ENCODE measurements at regions not wholly inside any gene's neighbourhood (a gene's known extent, or its start where the extent isn't known, plus 50 kb on each side); places are given as distances from the start of the nearest gene placed in this dataset.

DNA sequence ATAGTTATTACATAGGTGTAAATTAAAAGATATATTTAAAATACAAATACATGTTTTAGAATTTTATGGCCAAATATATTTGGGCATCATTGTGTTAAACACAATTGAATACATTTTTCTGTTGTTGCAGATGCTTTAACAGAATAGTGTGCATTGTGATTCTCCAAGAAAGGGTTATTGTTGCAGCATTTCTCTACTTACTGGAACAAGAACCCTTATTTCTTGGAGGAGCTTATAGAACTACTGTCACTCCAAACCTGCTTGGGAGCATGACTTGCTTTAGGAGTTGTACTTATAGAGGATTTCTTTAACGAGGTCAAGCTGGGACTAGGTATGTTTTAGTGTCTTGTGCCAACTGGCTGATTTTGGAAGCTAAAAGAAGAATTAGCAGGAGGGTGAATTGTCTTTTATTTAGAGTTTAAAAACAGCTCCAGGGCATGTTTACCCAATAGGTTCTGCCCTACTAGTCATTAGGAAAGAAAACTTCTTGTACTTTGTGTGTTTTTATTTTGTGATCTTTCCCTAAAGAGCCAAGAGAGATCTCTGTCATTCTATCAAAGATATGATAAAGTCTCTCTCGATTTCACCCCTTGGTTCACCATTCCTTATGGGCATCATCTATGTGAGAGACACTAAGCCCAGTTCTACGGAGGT lies 279.8 kb upstream of the SALL1 start:
- peaks cover 16% of the 10 kb centered on the region for H3K4me1 ChIP-seq (ENCODE audit: control insufficient read depth, insufficient read depth, low read length, unreplicated experiment)
- no peaks in the 10 kb centered on the region for H3K79me2 ChIP-seq (ENCODE audit: control insufficient read depth, insufficient read depth, low read length, unreplicated experiment)
- no peaks in the 10 kb centered on the region for H3K27me3 ChIP-seq (ENCODE audit: insufficient read depth, low read length)
- peak overlapping the region; percentile 77 for H2AFZ ChIP-seq (ENCODE audit: low read length, unreplicated experiment)
- no peaks in the 10 kb centered on the region for H3K36me3 ChIP-seq (ENCODE audit: insufficient read depth, low read length)
- no peak overlapping the region for H3K4me3 ChIP-seq (ENCODE audit: low read depth, low read length)
- H3K27ac ChIP-seq (ENCODE audit: low read depth, low read length): peak overlapping the region; percentile 15; the same call in 1 of the 2 replicates

DNA sequence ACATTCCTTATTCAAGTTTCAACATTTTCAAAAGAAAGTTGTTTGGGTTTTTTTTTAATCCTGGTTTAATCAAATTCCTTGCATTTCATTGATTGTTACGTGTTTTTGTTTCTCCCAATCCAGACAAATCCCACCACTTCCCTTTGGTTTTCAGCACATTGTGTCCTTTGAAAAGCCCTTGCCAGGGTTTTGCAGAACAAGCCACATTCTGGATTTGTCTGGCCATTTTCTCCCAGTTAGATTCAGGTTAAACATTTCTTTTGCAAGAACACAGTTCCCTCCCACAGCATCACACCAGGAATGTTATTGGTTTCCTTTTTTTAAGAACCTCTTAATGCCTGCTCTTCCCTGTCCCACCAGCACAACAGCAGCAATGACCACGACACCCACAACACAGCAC lies 278.0 kb upstream of the SALL1 start:
- H3K79me2 ChIP-seq (ENCODE audit: control insufficient read depth, insufficient read depth, low read length, unreplicated experiment): no peaks in the 10 kb centered on the region
- no peaks in the 10 kb centered on the region for H3K27me3 ChIP-seq (ENCODE audit: insufficient read depth, low read length)
- no peak overlapping the region for H3K4me3 ChIP-seq (ENCODE audit: low read depth, low read length)
- H3K4me1 ChIP-seq (ENCODE audit: control insufficient read depth, insufficient read depth, low read length, unreplicated experiment): peaks cover 16% of the 10 kb centered on the region
- no peaks in the 10 kb centered on the region for H3K36me3 ChIP-seq (ENCODE audit: insufficient read depth, low read length)
- H2AFZ ChIP-seq (ENCODE audit: low read length, unreplicated experiment): no peak overlapping the region
- no peak overlapping the region for H3K27ac ChIP-seq (ENCODE audit: low read depth, low read length)

GRCh38 chr16:51427085-51427484 lies 276.0 kb upstream of the SALL1 start:
- no peaks in the 10 kb centered on the region for H3K27me3 ChIP-seq (ENCODE audit: insufficient read depth, low read length)
- no peak overlapping the region for H3K27ac ChIP-seq (ENCODE audit: low read depth, low read length)
- H3K4me1 ChIP-seq (ENCODE audit: control insufficient read depth, insufficient read depth, low read length, unreplicated experiment): peaks cover 15% of the 10 kb centered on the region
- no peak overlapping the region for H2AFZ ChIP-seq (ENCODE audit: low read length, unreplicated experiment)
- H3K4me3 ChIP-seq (ENCODE audit: low read depth, low read length): no peak overlapping the region
- no peaks in the 10 kb centered on the region for H3K36me3 ChIP-seq (ENCODE audit: insufficient read depth, low read length)
- H3K79me2 ChIP-seq (ENCODE audit: control insufficient read depth, insufficient read depth, low read length, unreplicated experiment): no peaks in the 10 kb centered on the region

GRCh38 chr16:51426276-51426675 lies 275.2 kb upstream of the SALL1 start:
- no peak overlapping the region for H3K27ac ChIP-seq (ENCODE audit: low read depth, low read length)
- H3K36me3 ChIP-seq (ENCODE audit: insufficient read depth, low read length): no peaks in the 10 kb centered on the region
- peaks cover 7% of the 10 kb centered on the region for H3K4me1 ChIP-seq (ENCODE audit: control insufficient read depth, insufficient read depth, low read length, unreplicated experiment)
- H3K79me2 ChIP-seq (ENCODE audit: control insufficient read depth, insufficient read depth, low read length, unreplicated experiment): no peaks in the 10 kb centered on the region
- no peaks in the 10 kb centered on the region for H3K27me3 ChIP-seq (ENCODE audit: insufficient read depth, low read length)
- no peak overlapping the region for H3K4me3 ChIP-seq (ENCODE audit: low read depth, low read length)
- H2AFZ ChIP-seq (ENCODE audit: low read length, unreplicated experiment): no peak overlapping the region

- Histone ChIP-seq H3K79me2 (ENCODE audit: control insufficient read depth, insufficient read depth, low read length, unreplicated experiment) (no peaks in the 10 kb centered on the region), H3K4me1 (ENCODE audit: control insufficient read depth, insufficient read depth, low read length, unreplicated experiment) (no peaks in the 10 kb centered on the region), H2AFZ (ENCODE audit: low read length, unreplicated experiment) (no peak overlapping the region), H3K36me3 (ENCODE audit: insufficient read depth, low read length) (no peaks in the 10 kb centered on the region), H3K27ac (ENCODE audit: low read depth, low read length) (no peak overlapping the region), H3K27me3 (ENCODE audit: insufficient read depth, low read length) (no peaks in the 10 kb centered on the region), H3K4me3 (ENCODE audit: low read depth, low read length) (no peak overlapping the region)
Observed at GRCh38 chr16:51420247-51420646, 269.2 kb upstream of the SALL1 start.

DNA sequence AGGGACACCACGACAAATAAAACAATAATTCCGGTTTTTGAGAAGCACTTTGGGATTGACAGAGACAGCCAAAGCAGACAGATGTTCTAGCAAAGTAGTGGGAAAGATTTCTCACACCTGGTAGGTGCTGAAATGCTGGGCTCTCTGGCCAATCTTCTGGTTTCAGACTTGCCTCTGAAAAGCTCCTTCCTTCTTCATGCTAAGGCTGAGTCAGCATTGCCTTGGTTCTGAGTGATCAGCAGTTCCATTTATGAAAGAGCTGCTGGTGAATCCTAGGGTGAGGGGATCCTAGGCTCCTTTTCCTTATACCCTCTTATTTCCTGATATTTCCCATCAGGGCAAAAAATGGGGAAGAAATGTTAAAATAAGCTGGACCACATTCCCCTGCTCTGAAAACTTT lies 268.7 kb upstream of the SALL1 start:
- no peaks in the 10 kb centered on the region for H3K27me3 ChIP-seq (ENCODE audit: insufficient read depth, low read length)
- no peak overlapping the region for H3K27ac ChIP-seq (ENCODE audit: low read depth, low read length)
- H2AFZ ChIP-seq (ENCODE audit: low read length, unreplicated experiment): no peak overlapping the region
- H3K36me3 ChIP-seq (ENCODE audit: insufficient read depth, low read length): no peaks in the 10 kb centered on the region
- H3K4me1 ChIP-seq (ENCODE audit: control insufficient read depth, insufficient read depth, low read length, unreplicated experiment): no peaks in the 10 kb centered on the region
- no peak overlapping the region for H3K4me3 ChIP-seq (ENCODE audit: low read depth, low read length)
- no peaks in the 10 kb centered on the region for H3K79me2 ChIP-seq (ENCODE audit: control insufficient read depth, insufficient read depth, low read length, unreplicated experiment)

GRCh38 chr16:51418258-51418657 lies 267.2 kb upstream of the SALL1 start:
- Histone ChIP-seq H3K27me3 (ENCODE audit: insufficient read depth, low read length) (no peaks in the 10 kb centered on the region), H2AFZ (ENCODE audit: low read length, unreplicated experiment) (no peak overlapping the region), H3K4me3 (ENCODE audit: low read depth, low read length) (no peak overlapping the region), H3K27ac (ENCODE audit: low read depth, low read length) (no peak overlapping the region), H3K36me3 (ENCODE audit: insufficient read depth, low read length) (no peaks in the 10 kb centered on the region), H3K79me2 (ENCODE audit: control insufficient read depth, insufficient read depth, low read length, unreplicated experiment) (no peaks in the 10 kb centered on the region), H3K4me1 (ENCODE audit: control insufficient read depth, insufficient read depth, low read length, unreplicated experiment) (no peaks in the 10 kb centered on the region)

DNA sequence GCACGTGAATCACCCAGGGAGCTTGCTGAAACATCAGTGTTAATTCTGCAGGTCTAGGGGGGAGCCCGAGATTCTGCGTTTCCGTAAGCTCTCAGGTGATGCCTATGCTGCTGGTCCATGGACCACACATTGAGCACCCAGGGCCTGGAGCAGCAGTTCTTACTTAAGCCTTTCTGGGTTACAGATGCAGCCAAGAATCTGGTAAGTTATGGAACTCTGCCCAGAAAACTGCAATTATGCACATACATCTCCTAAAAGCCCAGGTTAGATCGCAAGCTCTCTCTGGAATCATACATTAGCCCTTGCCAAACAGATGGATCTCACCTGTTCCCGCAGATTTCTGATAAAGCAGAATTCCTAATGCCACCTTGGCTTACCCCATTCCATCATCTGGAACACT lies 265.9 kb upstream of the SALL1 start:
- Histone ChIP-seq H3K36me3 (ENCODE audit: insufficient read depth, low read length) (no peaks in the 10 kb centered on the region), H3K27me3 (ENCODE audit: insufficient read depth, low read length) (no peaks in the 10 kb centered on the region), H2AFZ (ENCODE audit: low read length, unreplicated experiment) (no peak overlapping the region), H3K27ac (ENCODE audit: low read depth, low read length) (no peak overlapping the region), H3K4me1 (ENCODE audit: control insufficient read depth, insufficient read depth, low read length, unreplicated experiment) (no peaks in the 10 kb centered on the region), H3K4me3 (ENCODE audit: low read depth, low read length) (no peak overlapping the region), H3K79me2 (ENCODE audit: control insufficient read depth, insufficient read depth, low read length, unreplicated experiment) (no peaks in the 10 kb centered on the region)

DNA sequence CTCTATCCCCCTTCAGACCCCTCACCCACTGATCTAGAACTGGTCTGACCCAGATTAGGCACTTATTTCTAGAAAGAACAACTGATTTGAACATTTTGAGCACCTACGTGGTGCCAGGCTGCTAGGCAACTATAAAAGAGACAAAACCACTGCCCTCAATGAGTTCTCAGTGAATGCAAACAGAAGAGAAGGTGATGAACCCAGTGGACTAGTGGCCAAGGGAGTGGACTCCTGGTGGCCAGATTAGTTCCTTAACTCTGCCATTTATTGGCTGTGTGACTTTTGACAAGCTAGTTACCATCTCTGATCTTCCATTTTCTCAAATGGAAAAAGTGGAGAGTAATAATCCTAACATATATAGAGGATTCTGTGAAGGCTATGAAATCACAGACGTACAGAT lies 259.1 kb upstream of the SALL1 start:
- Histone ChIP-seq H3K4me1 (ENCODE audit: control insufficient read depth, insufficient read depth, low read length, unreplicated experiment) (peaks cover 33% of the 10 kb centered on the region), H3K27ac (ENCODE audit: low read depth, low read length) (peak overlapping the region; percentile 95), H3K36me3 (ENCODE audit: insufficient read depth, low read length) (no peaks in the 10 kb centered on the region), H3K79me2 (ENCODE audit: control insufficient read depth, insufficient read depth, low read length, unreplicated experiment) (no peaks in the 10 kb centered on the region), H3K4me3 (ENCODE audit: low read depth, low read length) (no peak overlapping the region), H3K27me3 (ENCODE audit: insufficient read depth, low read length) (no peaks in the 10 kb centered on the region), H2AFZ (ENCODE audit: low read length, unreplicated experiment) (no peak overlapping the region)

DNA sequence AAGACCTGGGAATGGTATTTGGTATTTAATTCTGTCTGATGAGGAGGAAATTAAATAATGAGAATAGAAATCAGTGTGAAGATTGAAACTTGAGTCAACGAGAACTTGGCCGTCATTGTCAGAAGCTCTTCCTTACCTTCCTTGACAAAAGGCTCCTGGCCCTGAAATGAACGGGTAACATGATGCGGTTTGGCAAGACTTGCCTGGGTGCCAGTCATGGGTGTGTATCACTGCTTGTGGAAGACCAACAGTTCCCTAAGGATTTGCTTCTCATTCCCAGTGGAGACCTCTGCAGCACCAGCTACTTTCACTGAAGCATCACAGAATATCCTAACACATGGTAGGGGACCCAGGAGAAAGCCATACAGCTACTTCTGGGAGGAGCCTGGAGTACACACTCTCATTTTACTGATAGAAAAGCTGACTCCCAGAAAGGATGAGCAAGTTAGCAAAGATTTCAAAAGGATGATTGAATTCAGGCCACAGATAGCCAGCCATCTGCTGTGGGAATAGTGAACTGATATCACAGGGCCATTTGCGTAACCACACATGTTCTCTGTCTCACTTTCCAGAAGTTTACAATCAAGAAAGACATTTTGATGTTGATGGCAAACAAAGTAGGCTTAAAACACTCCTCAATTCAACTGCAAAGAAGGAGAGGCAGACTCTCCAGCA lies 258.1 kb upstream of the SALL1 start:
- Histone ChIP-seq H3K27me3 (ENCODE audit: insufficient read depth, low read length) (no peaks in the 10 kb centered on the region), H2AFZ (ENCODE audit: low read length, unreplicated experiment) (peak overlapping the region; percentile 76), H3K27ac (ENCODE audit: low read depth, low read length) (peak overlapping the region; percentile 95), H3K36me3 (ENCODE audit: insufficient read depth, low read length) (no peaks in the 10 kb centered on the region), H3K79me2 (ENCODE audit: control insufficient read depth, insufficient read depth, low read length, unreplicated experiment) (no peaks in the 10 kb centered on the region), H3K4me1 (ENCODE audit: control insufficient read depth, insufficient read depth, low read length, unreplicated experiment) (peaks cover 40% of the 10 kb centered on the region), H3K4me3 (ENCODE audit: low read depth, low read length) (peak overlapping the region; percentile 25; the same call in 1 of the 2 replicates)

DNA sequence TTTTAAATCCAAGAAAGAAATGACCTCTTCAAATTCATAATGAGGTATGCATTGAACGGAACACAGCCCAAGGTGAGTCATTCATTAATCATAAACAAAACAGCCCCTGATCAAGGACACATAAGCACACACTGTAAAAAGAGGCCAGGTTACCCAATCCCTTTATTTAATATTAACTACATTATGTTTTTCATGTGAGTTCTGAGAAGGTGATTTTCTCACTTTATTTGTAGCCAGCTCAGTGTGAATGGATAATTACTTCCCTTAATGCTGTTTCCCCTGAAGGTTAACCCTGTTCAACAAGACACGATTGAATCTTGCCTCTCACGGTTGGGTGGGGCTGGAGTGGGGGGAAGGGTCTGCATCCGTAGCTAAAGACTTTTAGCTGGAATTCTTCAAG lies 257.3 kb upstream of the SALL1 start:
- peaks cover 45% of the 10 kb centered on the region for H3K4me1 ChIP-seq (ENCODE audit: control insufficient read depth, insufficient read depth, low read length, unreplicated experiment)
- peak overlapping the region; percentile 95 for H3K27ac ChIP-seq (ENCODE audit: low read depth, low read length)
- peak overlapping the region; percentile 76 for H2AFZ ChIP-seq (ENCODE audit: low read length, unreplicated experiment)
- peak overlapping the region; percentile 25 for H3K4me3 ChIP-seq (ENCODE audit: low read depth, low read length)
- no peaks in the 10 kb centered on the region for H3K27me3 ChIP-seq (ENCODE audit: insufficient read depth, low read length)
- no peaks in the 10 kb centered on the region for H3K79me2 ChIP-seq (ENCODE audit: control insufficient read depth, insufficient read depth, low read length, unreplicated experiment)
- H3K36me3 ChIP-seq (ENCODE audit: insufficient read depth, low read length): no peaks in the 10 kb centered on the region
